GM12875 (cell line): ENCODE measurements at regions not wholly inside any gene's neighbourhood (a gene's known extent, or its start where the extent isn't known, plus 50 kb on each side); places are given as distances from the start of the nearest gene placed in this dataset.

Experiments
- H3K4me3 ChIP-seq: one replicate; pipeline ENCODE4 v1.5.1; 2011; ENCODE audit warnings: low read depth, low read length, control low read depth
- CTCF ChIP-seq: IDR thresholded peaks from 2 replicates; pipeline ENCODE4 v1.5.1; 2011; ENCODE audit warnings: low read depth, mild to moderate bottlenecking, control low read depth, inconsistent platforms, low read length, moderate library complexity, borderline replicate concordance; ENCODE audit not compliant: insufficient read depth

GRCh38 chr13:70623239-70623638, 515.0 kb upstream of the KLHL1 start:
- TF ChIP-seq CTCF: no peak
- H3K4me3 ChIP-seq: no peak overlapping the region

- TF ChIP-seq CTCF: no peak
- no peak overlapping the region for H3K4me3 ChIP-seq
Observed at GRCh38 chr13:70622796-70623195, 514.5 kb upstream of the KLHL1 start.

- no peak for TF ChIP-seq CTCF
- no peak overlapping the region for H3K4me3 ChIP-seq
Observed at GRCh38 chr13:70619936-70620335, 511.7 kb upstream of the KLHL1 start.

GRCh38 chr13:70616847-70617246, 508.6 kb upstream of the KLHL1 start:
- TF ChIP-seq CTCF: no peak
- no peak overlapping the region for H3K4me3 ChIP-seq

- no peak for TF ChIP-seq CTCF
- H3K4me3 ChIP-seq: no peak overlapping the region
Observed at GRCh38 chr13:70613295-70613694, 505.0 kb upstream of the KLHL1 start.

- no peak overlapping the region for H3K4me3 ChIP-seq
- TF ChIP-seq CTCF: no peak
Observed at GRCh38 chr13:70612881-70613280, 504.6 kb upstream of the KLHL1 start.

GRCh38 chr13:70604448-70604847, 496.2 kb upstream of the KLHL1 start:
- TF ChIP-seq CTCF: no peak
- H3K4me3 ChIP-seq: no peak overlapping the region
